ENCODE measurements at regions not wholly inside any gene's neighbourhood (a gene's known extent, or its start where the extent isn't known, plus 50 kb on each side); places are given as distances from the start of the nearest gene placed in this dataset.
"Not testable (repeated sequence)": the region's sequence is repeated elsewhere in the genome, so short reads cannot be mapped to it uniquely, and the experiment has no call there.

- Mint-ChIP-seq H3K27ac (no peak overlapping the region), H3K9me3 (no peaks in the 10 kb centered on the region), H3K27me3 (peaks cover 17% of the 10 kb centered on the region), H3K36me3 (ENCODE audit: low read depth) (no peaks in the 10 kb centered on the region), H3K4me1 (no peaks in the 10 kb centered on the region), H3K4me3 (no peak overlapping the region)
- intact Hi-C loops (cut with micrococcal nuclease) = no loop called here
- peak; percentile 36 for DNase-seq
These were observed 134.3 kb upstream of the ZNF92 start for GRCh38 chr7:65239324-65239706.

GRCh38 chr7:65238785-65239184 is 134.9 kb upstream of the ZNF92 start:
- peak; percentile 46 for DNase-seq
- Mint-ChIP-seq H3K9me3 (no peaks in the 10 kb centered on the region), H3K27ac (no peak overlapping the region), H3K4me1 (peaks cover 2% of the 10 kb centered on the region), H3K4me3 (no peak overlapping the region), H3K36me3 (ENCODE audit: low read depth) (no peaks in the 10 kb centered on the region), H3K27me3 (peaks cover 17% of the 10 kb centered on the region)
- intact Hi-C loops (cut with micrococcal nuclease) = no loop called here

- no peaks in the 10 kb centered on the region for H3K36me3 Mint-ChIP-seq (ENCODE audit: low read depth)
- intact Hi-C loops (cut with micrococcal nuclease) = no loop called here
- H3K4me3 Mint-ChIP-seq = no peak overlapping the region
- no peak overlapping the region for H3K27ac Mint-ChIP-seq
- no peaks in the 10 kb centered on the region for H3K9me3 Mint-ChIP-seq
- H3K27me3 Mint-ChIP-seq = peaks cover 12% of the 10 kb centered on the region
- peak; percentile 34 for DNase-seq
- H3K4me1 Mint-ChIP-seq = peaks cover 3% of the 10 kb centered on the region
These were observed 138.1 kb upstream of the ZNF92 start for GRCh38 chr7:65235586-65235985.

- no peak overlapping the region for H3K27ac Mint-ChIP-seq
- H3K4me1 Mint-ChIP-seq = peaks cover 3% of the 10 kb centered on the region
- peaks cover 1% of the 10 kb centered on the region for H3K27me3 Mint-ChIP-seq
- intact Hi-C loops (cut with micrococcal nuclease) = no loop called here
- H3K36me3 Mint-ChIP-seq (ENCODE audit: low read depth) = no peaks in the 10 kb centered on the region
- no peaks in the 10 kb centered on the region for H3K9me3 Mint-ChIP-seq
- peak; percentile 45 for DNase-seq
- no peak overlapping the region for H3K4me3 Mint-ChIP-seq
These were observed 140.1 kb upstream of the ZNF92 start for GRCh38 chr7:65233409-65234034.

- no peak overlapping the region for H3K27ac Mint-ChIP-seq
- H3K4me1 Mint-ChIP-seq = peaks cover 3% of the 10 kb centered on the region
- H3K9me3 Mint-ChIP-seq = no peaks in the 10 kb centered on the region
- peaks cover 1% of the 10 kb centered on the region for H3K27me3 Mint-ChIP-seq
- no peak overlapping the region for H3K4me3 Mint-ChIP-seq
- peak; percentile 55 for DNase-seq
- no peaks in the 10 kb centered on the region for H3K36me3 Mint-ChIP-seq (ENCODE audit: low read depth)
- intact Hi-C loops (cut with micrococcal nuclease) = no loop called here
These were observed 143.4 kb upstream of the ZNF92 start for GRCh38 chr7:65230231-65230630.

GRCh38 chr7:65225422-65226006 is 148.1 kb upstream of the ZNF92 start:
- Mint-ChIP-seq H3K27me3 (peaks cover 1% of the 10 kb centered on the region), H3K36me3 (ENCODE audit: low read depth) (no peaks in the 10 kb centered on the region), H3K27ac (no peak overlapping the region), H3K4me3 (no peak overlapping the region), H3K9me3 (no peaks in the 10 kb centered on the region), H3K4me1 (no peaks in the 10 kb centered on the region)
- peak; percentile 62 for DNase-seq
- intact Hi-C loops (cut with micrococcal nuclease) = no loop called here

GRCh38 chr7:65222655-65223054 is 151.0 kb upstream of the ZNF92 start:
- Mint-ChIP-seq H3K36me3 (ENCODE audit: low read depth) (no peaks in the 10 kb centered on the region), H3K27me3 (no peaks in the 10 kb centered on the region), H3K27ac (no peak overlapping the region), H3K9me3 (no peaks in the 10 kb centered on the region), H3K4me1 (no peaks in the 10 kb centered on the region), H3K4me3 (no peak overlapping the region)
- intact Hi-C loops (cut with micrococcal nuclease) = no loop called here
- no peak for DNase-seq

GRCh38 chr7:65221683-65222082 is 152.0 kb upstream of the ZNF92 start:
- Mint-ChIP-seq H3K4me1 (no peaks in the 10 kb centered on the region), H3K27me3 (no peaks in the 10 kb centered on the region), H3K9me3 (no peaks in the 10 kb centered on the region), H3K4me3 (no peak overlapping the region), H3K27ac (no peak overlapping the region), H3K36me3 (ENCODE audit: low read depth) (no peaks in the 10 kb centered on the region)
- intact Hi-C loops (cut with micrococcal nuclease) = loop anchor here (2.0 kb wide), 1 partner anchor 271 kb away; no protein-coding TSS in a partner anchor
- DNase-seq = no peak

GRCh38 chr7:65219623-65220022 is 154.0 kb upstream of the ZNF92 start:
- intact Hi-C loops (cut with micrococcal nuclease) = loop anchor here (2.0 kb wide), 1 partner anchor 269 kb away; no protein-coding TSS in a partner anchor

GRCh38 chr7:65216469-65216868 is 157.2 kb upstream of the ZNF92 start:
- Mint-ChIP-seq H3K4me3 (no peak overlapping the region), H3K27ac (no peak overlapping the region), H3K36me3 (ENCODE audit: low read depth) (no peaks in the 10 kb centered on the region), H3K27me3 (no peaks in the 10 kb centered on the region), H3K9me3 (no peaks in the 10 kb centered on the region), H3K4me1 (no peaks in the 10 kb centered on the region)
- peak; percentile 88 for DNase-seq
- intact Hi-C loops (cut with micrococcal nuclease) = no loop called here

More at GRCh38 chr7:65219623-65220022, 154.0 kb upstream of the ZNF92 start:
- H3K27ac Mint-ChIP-seq = no peak overlapping the region
- no peaks in the 10 kb centered on the region for H3K27me3 Mint-ChIP-seq
- DNase-seq = no peak
- no peaks in the 10 kb centered on the region for H3K9me3 Mint-ChIP-seq
- no peaks in the 10 kb centered on the region for H3K36me3 Mint-ChIP-seq (ENCODE audit: low read depth)
- no peaks in the 10 kb centered on the region for H3K4me1 Mint-ChIP-seq
- H3K4me3 Mint-ChIP-seq = no peak overlapping the region

- H3K36me3 Mint-ChIP-seq (ENCODE audit: low read depth); H3K4me3 Mint-ChIP-seq; H3K9me3 Mint-ChIP-seq; intact Hi-C loops (cut with micrococcal nuclease); H3K27me3 Mint-ChIP-seq; H3K4me1 Mint-ChIP-seq; DNase-seq; H3K27ac Mint-ChIP-seq: not testable (repeated sequence)
These were observed 160.4 kb upstream of the ZNF92 start for GRCh38 chr7:65213260-65213659.

GRCh38 chr7:65199221-65199620 is 174.4 kb upstream of the ZNF92 start:
- H3K27me3 Mint-ChIP-seq; intact Hi-C loops (cut with micrococcal nuclease); DNase-seq; H3K4me3 Mint-ChIP-seq; H3K36me3 Mint-ChIP-seq (ENCODE audit: low read depth); H3K27ac Mint-ChIP-seq; H3K4me1 Mint-ChIP-seq; H3K9me3 Mint-ChIP-seq: not testable (repeated sequence)

GRCh38 chr7:65193334-65194058 is 180.2 kb upstream of the ZNF92 start:
- H3K4me3 Mint-ChIP-seq; H3K27ac Mint-ChIP-seq; H3K9me3 Mint-ChIP-seq; H3K27me3 Mint-ChIP-seq; intact Hi-C loops (cut with micrococcal nuclease); H3K36me3 Mint-ChIP-seq (ENCODE audit: low read depth); DNase-seq; H3K4me1 Mint-ChIP-seq: not testable (repeated sequence)

GRCh38 chr7:65177041-65177440 is 170.6 kb upstream of the ERV3-1 start:
- H3K27me3 Mint-ChIP-seq; H3K27ac Mint-ChIP-seq; H3K9me3 Mint-ChIP-seq; H3K4me3 Mint-ChIP-seq; H3K36me3 Mint-ChIP-seq (ENCODE audit: low read depth); intact Hi-C loops (cut with micrococcal nuclease); H3K4me1 Mint-ChIP-seq; DNase-seq: not testable (repeated sequence)

Data from activated CD4-positive, alpha-beta T cell treated with anti-CD3 and anti-CD28 coated beads, Interleukin-2, amount 10 ng/mL, durations not matched to agents 24 days and 14 days (primary cell).